Activated CD4-positive, alpha-beta T cell treated with anti-CD3 and anti-CD28 coated beads, Interleukin-10, Interleukin-2, amounts not matched to agents 100 ng/mL and 50 ng/mL, durations not matched to agents 16 hours and 8 hours (primary cell): ENCODE measurements at regions not wholly inside any gene's neighbourhood (a gene's known extent, or its start where the extent isn't known, plus 50 kb on each side); places are given as distances from the start of the nearest gene placed in this dataset.

Experiments
- DNase-seq: peaks from one replicate; pipeline ENCODE4 v3.0.0-alpha.2; 2020

- no peak for DNase-seq
These were observed 808.4 kb upstream of the LUZP2 start for GRCh38 chr11:23688411-23688810.

- DNase-seq: peak; percentile 0
These were observed 808.0 kb upstream of the LUZP2 start for GRCh38 chr11:23688835-23689234.

GRCh38 chr11:23696688-23697415, 800.0 kb upstream of the LUZP2 start:
- no peak for DNase-seq

- no peak for DNase-seq
These were observed 792.7 kb upstream of the LUZP2 start for GRCh38 chr11:23704183-23704582.

GRCh38 chr11:23711981-23712380, 784.9 kb upstream of the LUZP2 start:
- no peak for DNase-seq

GRCh38 chr11:23719016-23719415, 777.8 kb upstream of the LUZP2 start:
- DNase-seq: no peak

- DNase-seq: no peak
These were observed 773.0 kb upstream of the LUZP2 start for GRCh38 chr11:23723861-23724260.

- DNase-seq: no peak
These were observed 771.1 kb upstream of the LUZP2 start for GRCh38 chr11:23725752-23726151.

- DNase-seq: no peak
These were observed 769.5 kb upstream of the LUZP2 start for GRCh38 chr11:23727387-23727786.

GRCh38 chr11:23727794-23728193, 769.1 kb upstream of the LUZP2 start:
- DNase-seq: no peak

- no peak for DNase-seq
These were observed 767.8 kb upstream of the LUZP2 start for GRCh38 chr11:23729088-23729487.

- DNase-seq: no peak
These were observed 766.4 kb upstream of the LUZP2 start for GRCh38 chr11:23730307-23730998.

GRCh38 chr11:23732026-23732425, 764.8 kb upstream of the LUZP2 start:
- no peak for DNase-seq

- DNase-seq: no peak
These were observed 750.0 kb upstream of the LUZP2 start for GRCh38 chr11:23746896-23747295.

- DNase-seq: no peak
These were observed 747.0 kb upstream of the LUZP2 start for GRCh38 chr11:23749762-23750430.

GRCh38 chr11:23751280-23751679, 745.6 kb upstream of the LUZP2 start:
- no peak for DNase-seq

GRCh38 chr11:23755076-23755475, 741.8 kb upstream of the LUZP2 start:
- DNase-seq: no peak

GRCh38 chr11:23755769-23756168, 741.1 kb upstream of the LUZP2 start:
- DNase-seq: no peak

- DNase-seq: no peak
These were observed 737.4 kb upstream of the LUZP2 start for GRCh38 chr11:23759489-23759888.

- no peak for DNase-seq
These were observed 732.6 kb upstream of the LUZP2 start for GRCh38 chr11:23764286-23764685.

GRCh38 chr11:23765682-23766252, 731.1 kb upstream of the LUZP2 start:
- DNase-seq: no peak

GRCh38 chr11:23767576-23767975, 729.3 kb upstream of the LUZP2 start:
- DNase-seq: no peak

GRCh38 chr11:23769214-23769613, 727.6 kb upstream of the LUZP2 start:
- DNase-seq: no peak

- DNase-seq: no peak
These were observed 724.8 kb upstream of the LUZP2 start for GRCh38 chr11:23772081-23772480.
